ENCODE measurements at regions not wholly inside any gene's neighbourhood (a gene's known extent, or its start where the extent isn't known, plus 50 kb on each side); places are given as distances from the start of the nearest gene placed in this dataset.

- dilution Hi-C loops (cut with MboI; ENCODE audit: extremely low pct_ligation_motif_present, low sequenced_read_pairs): no loop called here
- FAIRE-seq: no peak
- no peaks in the 10 kb centered on the region for H3K27me3 ChIP-seq (ENCODE audit: control insufficient read depth, extremely low read depth, insufficient read depth, low read length)
- no peaks in the 10 kb centered on the region for H3K9me3 ChIP-seq (ENCODE audit: control insufficient read depth, low read depth, low read length)
- H3K9me1 ChIP-seq (ENCODE audit: control insufficient read depth, extremely low read depth, insufficient read depth, low read length): no peaks in the 10 kb centered on the region
- no peak overlapping the region for H3K4me2 ChIP-seq (ENCODE audit: control insufficient read depth, extremely low read depth, insufficient read depth, low read depth, low read length)
- no peaks in the 10 kb centered on the region for H3K36me3 ChIP-seq (ENCODE audit: control insufficient read depth in 2 of 2, extremely low read depth in 1 of 2, insufficient read depth in 2 of 2, low read length in 2 of 2)
- H4K20me1 ChIP-seq (ENCODE audit: control insufficient read depth, extremely low read depth, insufficient read depth, low read length): no peaks in the 10 kb centered on the region
- no peak overlapping the region for H3K4me3 ChIP-seq (ENCODE audit: control insufficient read depth in 2 of 3, extremely low read depth in 1 of 3, insufficient read depth in 2 of 3, low read depth in 1 of 3, low read length in 3 of 3)
- H3K27ac ChIP-seq (ENCODE audit: control insufficient read depth, insufficient read depth, low read length): no peak overlapping the region
- peaks cover 5% of the 10 kb centered on the region for H3K4me1 ChIP-seq (ENCODE audit: control insufficient read depth, extremely low read depth, insufficient read depth, low read length)
- no peak overlapping the region for H3K9ac ChIP-seq (ENCODE audit: control insufficient read depth, extremely low read depth, insufficient read depth, low read length)
- no peaks in the 10 kb centered on the region for H3K79me2 ChIP-seq (ENCODE audit: control insufficient read depth, insufficient read depth, low read length)
- TF ChIP-seq CTCF (optimal IDR thresholded peaks at IDR 0.05 in 1 of 3, IDR thresholded peaks at IDR 0.05 in 1 of 3, conservative IDR thresholded peaks at IDR 0.05 in 1 of 3; ENCODE audit: extremely low read depth in 1 of 3, insufficient read depth in 2 of 3, low read length in 3 of 3): no peak
- TF ChIP-seq EZH2 (IDR thresholded peaks at IDR 0.05; ENCODE audit: low read length): no peak
- no peak for DNase-seq (ENCODE audit: low read depth, low spot score)
- H2AFZ ChIP-seq (ENCODE audit: control insufficient read depth, low read length): no peak overlapping the region
These were observed 234.7 kb downstream of the C1D start for GRCh38 chr2:67828066-67828465.

- Histone ChIP-seq H3K9me3 (ENCODE audit: control insufficient read depth, low read depth, low read length) (no peaks in the 10 kb centered on the region), H3K4me1 (ENCODE audit: control insufficient read depth, extremely low read depth, insufficient read depth, low read length) (peaks cover 5% of the 10 kb centered on the region), H3K79me2 (ENCODE audit: control insufficient read depth, insufficient read depth, low read length) (no peaks in the 10 kb centered on the region), H3K27ac (ENCODE audit: control insufficient read depth, insufficient read depth, low read length) (no peak overlapping the region), H4K20me1 (ENCODE audit: control insufficient read depth, extremely low read depth, insufficient read depth, low read length) (no peaks in the 10 kb centered on the region), H3K4me2 (ENCODE audit: control insufficient read depth, extremely low read depth, insufficient read depth, low read depth, low read length) (no peak overlapping the region), H3K27me3 (ENCODE audit: control insufficient read depth, extremely low read depth, insufficient read depth, low read length) (no peaks in the 10 kb centered on the region), H3K9me1 (ENCODE audit: control insufficient read depth, extremely low read depth, insufficient read depth, low read length) (no peaks in the 10 kb centered on the region), H3K9ac (ENCODE audit: control insufficient read depth, extremely low read depth, insufficient read depth, low read length) (no peak overlapping the region), H3K36me3 (ENCODE audit: control insufficient read depth in 2 of 2, extremely low read depth in 1 of 2, insufficient read depth in 2 of 2, low read length in 2 of 2) (no peaks in the 10 kb centered on the region), H3K4me3 (ENCODE audit: control insufficient read depth in 2 of 3, extremely low read depth in 1 of 3, insufficient read depth in 2 of 3, low read depth in 1 of 3, low read length in 3 of 3) (no peak overlapping the region), H2AFZ (ENCODE audit: control insufficient read depth, low read length) (no peak overlapping the region)
- DNase-seq (ENCODE audit: low read depth, low spot score): no peak
- no peak for FAIRE-seq
- TF ChIP-seq CTCF (optimal IDR thresholded peaks at IDR 0.05 in 1 of 3, IDR thresholded peaks at IDR 0.05 in 1 of 3, conservative IDR thresholded peaks at IDR 0.05 in 1 of 3; ENCODE audit: extremely low read depth in 1 of 3, insufficient read depth in 2 of 3, low read length in 3 of 3): no peak
- TF ChIP-seq EZH2 (IDR thresholded peaks at IDR 0.05; ENCODE audit: low read length): no peak
- dilution Hi-C loops (cut with MboI; ENCODE audit: extremely low pct_ligation_motif_present, low sequenced_read_pairs): no loop called here
These were observed 233.3 kb downstream of the C1D start for GRCh38 chr2:67829470-67829869.
